Activated CD8-positive, alpha-beta memory T cell treated with anti-CD3 and anti-CD28 coated beads, Interleukin-2, amount 10 ng/mL, durations not matched to agents 7 days and 5 days (primary cell): ENCODE measurements at regions not wholly inside any gene's neighbourhood (a gene's known extent, or its start where the extent isn't known, plus 50 kb on each side); places are given as distances from the start of the nearest gene placed in this dataset.

Experiments used
- ATAC-seq: fragments of 150-1000 bp; cut with Tn5 transposase; one replicate; pipeline ENCODE4 v1.10.0; 2021; ENCODE audit warnings: moderate library complexity
- CTCF ChIA-PET: fragments of 350-600 bp; sonication (Branson Sonifier 250); formaldehyde crosslinking; loops from one replicate; lab custom pipeline; 2021; ENCODE audit warnings: antibody characterized with exemption; lab: Charles Lee
- DNase-seq: peaks from one replicate; pipeline ENCODE4 v3.0.0-alpha.2; 2020
- H3K27ac Mint-ChIP-seq: one replicate; pipeline ENCODE4 v1.8.0; 2021; ENCODE audit warnings: mild to moderate bottlenecking, mixed read lengths
- H3K27me3 Mint-ChIP-seq: one replicate; pipeline ENCODE4 v1.8.0; 2021; ENCODE audit warnings: mixed read lengths
- H3K36me3 Mint-ChIP-seq: one replicate; pipeline ENCODE4 v1.8.0; 2021; ENCODE audit warnings: mild to moderate bottlenecking, mixed read lengths
- H3K4me1 Mint-ChIP-seq: one replicate; pipeline ENCODE4 v1.8.0; 2021; ENCODE audit warnings: mixed read lengths
- H3K4me3 Mint-ChIP-seq: one replicate; pipeline ENCODE4 v1.8.0; 2021; ENCODE audit warnings: mild to moderate bottlenecking, moderate library complexity, mixed read lengths
- H3K9me3 Mint-ChIP-seq: one replicate; pipeline ENCODE4 v1.8.0; 2022; ENCODE audit warnings: low read depth, mixed read lengths

DNA sequence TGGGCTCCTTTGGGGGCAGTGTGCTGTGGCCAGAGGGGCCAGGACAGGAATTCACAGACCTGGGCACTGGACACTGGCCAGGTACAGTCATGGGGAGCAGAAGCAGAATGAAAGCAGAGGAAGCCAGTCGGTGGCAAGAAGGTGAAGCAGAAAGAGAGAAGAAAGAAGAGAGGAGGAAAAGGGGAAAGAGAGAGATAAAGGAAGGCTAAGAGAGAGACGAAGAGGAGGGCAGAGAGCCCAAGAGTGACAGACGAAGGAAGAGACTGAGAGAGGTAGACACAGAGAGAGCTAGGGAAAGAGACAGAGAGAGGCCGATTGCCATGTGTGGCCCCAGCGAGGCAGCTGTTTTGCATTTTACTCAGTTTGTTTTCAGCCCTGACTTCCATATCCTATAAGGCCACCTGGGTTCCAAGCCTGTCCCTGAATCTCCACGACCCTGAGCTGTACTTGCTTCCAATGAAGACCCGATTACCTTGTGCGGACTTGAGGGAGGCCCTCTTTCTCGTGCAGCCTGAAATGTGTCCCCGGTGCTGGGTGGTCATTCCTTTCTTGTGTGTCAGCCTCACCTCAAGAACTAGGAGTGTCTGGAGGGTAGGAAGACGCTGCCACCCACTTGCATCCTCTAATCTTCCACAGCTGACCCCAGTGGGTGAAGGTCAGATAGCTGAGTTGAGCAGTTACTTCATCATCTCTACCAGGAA lies 73.9 kb downstream of the LSM3 start:
- DNase-seq (no peak), ATAC-seq (no peak)
- Mint-ChIP-seq H3K27ac (no peak overlapping the region), H3K4me3 (no peak overlapping the region), H3K36me3 (no peaks in the 10 kb centered on the region), H3K4me1 (no peaks in the 10 kb centered on the region), H3K27me3 (peaks cover 2% of the 10 kb centered on the region), H3K9me3 (no peaks in the 10 kb centered on the region)
- CTCF ChIA-PET, result interaction anchor here (1.0 to 1.5 kb wide), 3 partner anchors 9 to 267 kb away, joined by 3 to 5 read pairs (median 3); no protein-coding TSS in a partner anchor

GRCh38 chr3:14253022-14253706 lies 74.5 kb downstream of the LSM3 start:
- CTCF ChIA-PET, result interaction anchor here (1.2 to 1.5 kb wide), 2 partner anchors 9 to 11 kb away, joined by 3 to 5 read pairs; no protein-coding TSS in a partner anchor
- Mint-ChIP-seq H3K4me1 (no peaks in the 10 kb centered on the region), H3K4me3 (no peak overlapping the region), H3K27ac (no peak overlapping the region), H3K27me3 (no peaks in the 10 kb centered on the region), H3K36me3 (no peaks in the 10 kb centered on the region), H3K9me3 (no peaks in the 10 kb centered on the region)
- DNase-seq (no peak), ATAC-seq (no peak)

GRCh38 chr3:14253707-14254382 lies 75.2 kb downstream of the LSM3 start:
- H3K27me3 Mint-ChIP-seq, result no peaks in the 10 kb centered on the region
- H3K36me3 Mint-ChIP-seq, result no peaks in the 10 kb centered on the region
- CTCF ChIA-PET, result no interaction called here
- no peak for DNase-seq
- H3K27ac Mint-ChIP-seq, result no peak overlapping the region
- no peaks in the 10 kb centered on the region for H3K4me1 Mint-ChIP-seq
- no peak overlapping the region for H3K4me3 Mint-ChIP-seq
- H3K9me3 Mint-ChIP-seq, result no peaks in the 10 kb centered on the region
- ATAC-seq, result no peak

- no peak overlapping the region for H3K4me3 Mint-ChIP-seq
- CTCF ChIA-PET, result no interaction called here
- H3K4me1 Mint-ChIP-seq, result no peaks in the 10 kb centered on the region
- no peak overlapping the region for H3K27ac Mint-ChIP-seq
- H3K36me3 Mint-ChIP-seq, result no peaks in the 10 kb centered on the region
- no peak for ATAC-seq
- no peak for DNase-seq
- H3K27me3 Mint-ChIP-seq, result no peaks in the 10 kb centered on the region
- no peaks in the 10 kb centered on the region for H3K9me3 Mint-ChIP-seq
Measured at GRCh38 chr3:14254812-14255702, 76.4 kb downstream of the LSM3 start.

DNA sequence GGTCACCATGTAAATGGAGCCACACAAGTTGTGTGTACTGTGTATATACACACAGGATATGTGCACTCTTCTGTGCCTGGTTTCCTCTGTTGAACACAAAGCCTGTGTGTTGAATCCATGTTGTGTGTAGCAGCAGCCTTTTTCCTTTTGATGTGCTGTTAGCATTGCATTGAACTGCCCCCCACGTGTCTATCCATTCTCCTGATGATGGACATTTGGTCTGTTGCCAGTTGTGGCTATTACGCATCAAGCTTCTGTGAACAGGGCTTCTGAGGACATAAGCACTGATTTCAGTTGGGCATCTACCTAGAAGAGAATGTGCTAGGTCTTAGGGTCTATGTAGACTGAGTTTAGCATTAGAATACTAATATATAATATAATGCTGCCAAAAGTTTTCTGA lies 77.4 kb downstream of the LSM3 start:
- Mint-ChIP-seq H3K9me3 (no peaks in the 10 kb centered on the region), H3K4me3 (no peak overlapping the region), H3K4me1 (no peaks in the 10 kb centered on the region), H3K36me3 (no peaks in the 10 kb centered on the region), H3K27ac (no peak overlapping the region), H3K27me3 (peaks cover 4% of the 10 kb centered on the region)
- DNase-seq (no peak), ATAC-seq (no peak)
- CTCF ChIA-PET, result interaction anchor here (1.2 kb wide), 1 partner anchor 359 kb away, joined by 3 read pairs; no protein-coding TSS in a partner anchor

DNA sequence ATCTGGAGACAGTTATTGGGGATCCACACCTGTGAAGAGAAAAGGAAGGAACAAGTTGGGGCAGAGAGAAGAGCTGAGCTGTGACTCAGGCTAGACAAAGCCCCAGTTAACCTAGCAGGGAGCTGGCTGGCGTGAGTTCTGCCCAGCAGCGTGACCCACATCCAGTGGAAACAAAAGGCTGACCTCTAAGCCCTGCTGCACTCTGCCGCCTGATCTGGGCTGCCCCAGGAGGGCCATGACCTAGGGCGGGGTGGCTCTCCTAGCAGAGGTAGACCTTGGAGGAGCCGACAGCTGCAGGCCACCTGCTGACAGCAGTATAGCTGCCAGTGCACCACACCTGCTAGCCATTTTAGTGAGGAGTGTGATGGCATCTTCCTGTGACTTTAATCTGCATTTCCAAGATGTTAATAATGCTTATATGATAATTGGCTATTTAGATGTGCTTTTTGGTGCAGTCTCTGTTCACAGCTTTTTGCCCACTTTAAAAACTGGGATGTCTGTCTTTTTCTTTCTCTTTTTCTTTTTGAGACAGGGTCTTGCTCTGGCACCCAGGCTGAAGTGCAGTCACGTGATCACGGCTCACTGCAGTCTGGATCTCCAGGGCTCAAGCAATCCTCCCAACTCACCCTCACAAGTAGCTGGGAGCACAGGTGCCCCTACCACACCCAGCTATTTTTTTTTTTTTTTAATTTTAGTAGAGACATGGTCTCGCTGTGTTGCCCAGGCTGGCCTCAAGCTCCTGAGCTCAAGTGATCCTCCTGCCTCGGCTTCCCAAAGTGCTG lies 78.1 kb downstream of the LSM3 start:
- Mint-ChIP-seq H3K9me3 (no peaks in the 10 kb centered on the region), H3K27ac (no peak overlapping the region), H3K4me3 (no peak overlapping the region), H3K36me3 (no peaks in the 10 kb centered on the region), H3K27me3 (peaks cover 4% of the 10 kb centered on the region), H3K4me1 (no peaks in the 10 kb centered on the region)
- no peak for ATAC-seq
- DNase-seq, result no peak
- CTCF ChIA-PET, result interaction anchor here (1.2 kb wide), 1 partner anchor 360 kb away, joined by 3 read pairs; no protein-coding TSS in a partner anchor

DNA sequence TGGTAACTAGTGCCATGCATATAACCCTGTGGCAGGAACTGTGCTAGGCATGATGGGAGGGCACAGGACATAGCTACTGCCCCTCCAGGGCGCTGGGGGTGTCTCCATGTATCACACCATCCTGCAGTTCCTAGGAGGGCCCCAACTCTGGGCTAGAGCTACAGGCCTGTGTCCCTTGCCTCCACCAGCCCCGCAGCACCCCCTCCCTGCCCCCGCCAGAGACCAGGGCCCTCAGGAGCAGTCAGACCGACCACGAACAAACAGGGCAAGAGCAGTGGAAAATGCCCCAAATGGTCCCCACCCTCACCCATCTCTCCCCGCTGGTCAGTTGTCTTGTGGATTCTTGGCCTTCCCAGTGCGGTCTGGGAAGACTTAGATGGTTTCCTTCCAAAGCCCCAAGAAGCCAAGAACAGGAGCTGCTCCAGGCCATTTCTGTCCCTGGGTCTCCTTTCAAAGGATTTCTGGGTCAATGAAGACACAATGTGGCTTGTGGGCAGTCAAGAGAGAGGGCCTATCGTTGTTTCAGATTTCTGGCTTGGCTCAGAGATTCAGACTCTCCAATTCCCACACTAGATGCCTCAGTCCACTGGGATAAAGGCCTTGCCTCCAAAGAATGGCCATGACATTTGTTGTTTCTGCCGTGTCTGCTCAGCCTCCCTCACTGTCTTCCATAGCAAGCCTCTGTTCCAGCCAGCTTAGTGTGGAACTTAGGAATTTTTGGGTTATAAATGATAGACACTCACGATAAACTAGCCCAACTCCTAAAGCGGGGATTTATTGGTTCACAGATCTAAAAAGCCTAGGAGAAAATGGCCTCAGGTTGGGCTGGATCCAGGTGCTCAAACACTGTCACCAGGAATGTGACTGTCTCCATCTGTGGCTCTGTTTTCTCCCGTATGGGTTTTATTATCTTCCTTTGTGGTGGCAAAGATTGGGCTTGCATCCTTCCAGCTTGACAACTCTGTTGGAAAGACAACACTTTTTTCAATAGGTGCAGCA lies 80.6 kb downstream of the LSM3 start:
- Mint-ChIP-seq H3K27ac (no peak overlapping the region), H3K27me3 (peaks cover 25% of the 10 kb centered on the region), H3K4me1 (no peaks in the 10 kb centered on the region), H3K9me3 (no peaks in the 10 kb centered on the region), H3K4me3 (no peak overlapping the region), H3K36me3 (no peaks in the 10 kb centered on the region)
- DNase-seq (no peak), ATAC-seq (no peak)
- CTCF ChIA-PET, result interaction anchor here (1.1 to 2.1 kb wide), 2 partner anchors 56 to 208 kb away, joined by 3 to 9 read pairs; no protein-coding TSS in a partner anchor

- no peaks in the 10 kb centered on the region for H3K9me3 Mint-ChIP-seq
- ATAC-seq (no peak), DNase-seq (no peak)
- H3K27me3 Mint-ChIP-seq, result peaks cover 29% of the 10 kb centered on the region
- H3K4me1 Mint-ChIP-seq, result peaks cover 2% of the 10 kb centered on the region
- no peaks in the 10 kb centered on the region for H3K36me3 Mint-ChIP-seq
- CTCF ChIA-PET, result interaction anchor here (0.9 to 3.5 kb wide), 10 partner anchors 8 to 360 kb away, joined by 3 to 17 read pairs (median 4); no protein-coding TSS in a partner anchor
- no peak overlapping the region for H3K4me3 Mint-ChIP-seq
- H3K27ac Mint-ChIP-seq, result no peak overlapping the region
Measured at GRCh38 chr3:14260463-14260862, 81.8 kb downstream of the LSM3 start.

- Mint-ChIP-seq H3K9me3 (no peaks in the 10 kb centered on the region), H3K4me3 (no peak overlapping the region), H3K27me3 (peaks cover 32% of the 10 kb centered on the region), H3K27ac (no peak overlapping the region), H3K4me1 (peaks cover 4% of the 10 kb centered on the region), H3K36me3 (no peaks in the 10 kb centered on the region)
- DNase-seq, result peak; percentile 80
- peak; percentile 53 for ATAC-seq
- CTCF ChIA-PET, result interaction anchor here (0.6 to 3.5 kb wide), 20 partner anchors 9 to 370 kb away, joined by 3 to 17 read pairs (median 4); no protein-coding TSS in a partner anchor
Measured at GRCh38 chr3:14261229-14261628, 82.6 kb downstream of the LSM3 start.

DNA sequence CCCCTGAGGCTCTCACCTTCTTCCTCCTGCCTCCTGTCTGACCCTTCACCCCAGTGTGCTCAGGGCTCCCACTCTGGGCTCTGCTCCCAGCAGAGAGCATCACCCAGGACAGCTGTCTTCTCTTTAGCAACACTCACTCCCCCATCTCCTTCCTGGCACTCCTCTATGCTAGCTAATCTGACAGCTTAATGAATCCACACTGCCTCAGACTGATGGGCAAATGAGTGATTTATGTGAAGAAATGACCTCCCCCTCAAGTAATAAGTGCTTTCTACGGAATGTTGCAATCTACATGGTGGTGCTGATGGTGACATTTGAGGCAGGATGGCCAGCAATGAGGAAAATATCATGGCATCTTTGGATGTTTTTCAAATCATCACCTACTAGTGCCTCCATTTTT lies 83.6 kb downstream of the LSM3 start:
- CTCF ChIA-PET, result interaction anchor here (0.8 to 3.5 kb wide), 10 partner anchors 10 to 303 kb away, joined by 3 to 17 read pairs (median 5); no protein-coding TSS in a partner anchor
- H3K4me3 Mint-ChIP-seq, result no peak overlapping the region

DNA sequence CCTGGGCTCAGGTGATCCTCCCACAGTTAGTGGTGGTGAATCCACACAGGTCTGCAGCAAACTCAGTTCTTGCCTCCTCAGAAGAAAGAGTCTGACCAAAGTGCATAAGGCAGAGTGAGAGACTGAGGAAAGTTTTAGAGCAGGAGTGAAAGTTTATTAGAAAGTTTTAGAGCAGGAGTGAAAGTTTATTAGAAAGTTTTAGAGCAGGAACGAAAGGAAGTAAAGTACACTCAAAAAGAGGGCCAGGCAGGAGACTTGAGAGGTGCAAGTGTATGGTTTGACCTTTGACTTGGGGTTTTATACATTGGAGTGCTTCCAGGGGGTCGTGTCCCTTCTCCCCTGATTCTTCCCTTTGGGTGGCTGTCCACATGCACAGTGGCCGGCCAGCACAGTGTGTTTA lies 84.2 kb downstream of the LSM3 start:
- Mint-ChIP-seq H3K27me3 (peaks cover 34% of the 10 kb centered on the region), H3K4me1 (peaks cover 4% of the 10 kb centered on the region), H3K36me3 (no peaks in the 10 kb centered on the region), H3K4me3 (no peak overlapping the region), H3K27ac (no peak overlapping the region), H3K9me3 (no peaks in the 10 kb centered on the region)
- ATAC-seq (no peak), DNase-seq (no peak)
- CTCF ChIA-PET, result interaction anchor here (1.6 to 3.5 kb wide), 3 partner anchors 11 to 205 kb away, joined by 3 to 17 read pairs (median 5); no protein-coding TSS in a partner anchor

More for the DNA sequence above, 83.6 kb downstream of the LSM3 start:
- no peaks in the 10 kb centered on the region for H3K36me3 Mint-ChIP-seq
- ATAC-seq, result no peak
- H3K4me1 Mint-ChIP-seq, result peaks cover 4% of the 10 kb centered on the region
- peaks cover 34% of the 10 kb centered on the region for H3K27me3 Mint-ChIP-seq
- DNase-seq, result no peak
- no peak overlapping the region for H3K27ac Mint-ChIP-seq
- no peaks in the 10 kb centered on the region for H3K9me3 Mint-ChIP-seq
